ENCODE measurements at regions not wholly inside any gene's neighbourhood (a gene's known extent, or its start where the extent isn't known, plus 50 kb on each side); places are given as distances from the start of the nearest gene placed in this dataset.

DNA sequence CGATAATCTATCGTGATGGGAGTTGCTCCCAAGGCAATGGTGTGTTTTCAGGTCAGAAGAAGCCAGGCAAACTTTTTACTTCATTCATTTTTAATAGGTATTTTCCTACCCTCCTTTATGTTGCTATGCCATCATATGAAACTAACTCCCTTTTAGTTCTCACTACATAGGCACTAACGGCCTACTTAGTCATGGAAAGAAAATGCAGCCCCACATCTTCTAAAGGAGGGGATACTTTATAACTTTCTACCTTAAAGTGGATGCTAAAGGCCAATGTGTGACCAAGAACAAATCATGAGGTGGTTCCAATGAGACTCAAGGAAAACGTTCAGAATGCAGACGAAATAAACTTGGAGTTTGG, 193.8 kb downstream of the FOXA2 start:
- peaks cover 94% of the 10 kb centered on the region for H3K27me3 Mint-ChIP-seq (ENCODE audit: low read depth)
- no peaks in the 10 kb centered on the region for H3K9me3 Mint-ChIP-seq
- H3K4me3 Mint-ChIP-seq, result no peak overlapping the region
- no peaks in the 10 kb centered on the region for H3K36me3 Mint-ChIP-seq (ENCODE audit: low read depth)
- no peak overlapping the region for H3K27ac Mint-ChIP-seq (ENCODE audit: unreplicated experiment)
- TF ChIP-seq, protein P1, sequence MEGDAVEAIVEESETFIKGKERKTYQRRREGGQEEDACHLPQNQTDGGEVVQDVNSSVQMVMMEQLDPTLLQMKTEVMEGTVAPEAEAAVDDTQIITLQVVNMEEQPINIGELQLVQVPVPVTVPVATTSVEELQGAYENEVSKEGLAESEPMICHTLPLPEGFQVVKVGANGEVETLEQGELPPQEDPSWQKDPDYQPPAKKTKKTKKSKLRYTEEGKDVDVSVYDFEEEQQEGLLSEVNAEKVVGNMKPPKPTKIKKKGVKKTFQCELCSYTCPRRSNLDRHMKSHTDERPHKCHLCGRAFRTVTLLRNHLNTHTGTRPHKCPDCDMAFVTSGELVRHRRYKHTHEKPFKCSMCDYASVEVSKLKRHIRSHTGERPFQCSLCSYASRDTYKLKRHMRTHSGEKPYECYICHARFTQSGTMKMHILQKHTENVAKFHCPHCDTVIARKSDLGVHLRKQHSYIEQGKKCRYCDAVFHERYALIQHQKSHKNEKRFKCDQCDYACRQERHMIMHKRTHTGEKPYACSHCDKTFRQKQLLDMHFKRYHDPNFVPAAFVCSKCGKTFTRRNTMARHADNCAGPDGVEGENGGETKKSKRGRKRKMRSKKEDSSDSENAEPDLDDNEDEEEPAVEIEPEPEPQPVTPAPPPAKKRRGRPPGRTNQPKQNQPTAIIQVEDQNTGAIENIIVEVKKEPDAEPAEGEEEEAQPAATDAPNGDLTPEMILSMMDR (conservative IDR thresholded peaks at IDR 0.05), result no peak
- DNase-seq (ENCODE audit: low read depth, low spot score), result no peak
- no peaks in the 10 kb centered on the region for H3K4me1 Mint-ChIP-seq

DNA sequence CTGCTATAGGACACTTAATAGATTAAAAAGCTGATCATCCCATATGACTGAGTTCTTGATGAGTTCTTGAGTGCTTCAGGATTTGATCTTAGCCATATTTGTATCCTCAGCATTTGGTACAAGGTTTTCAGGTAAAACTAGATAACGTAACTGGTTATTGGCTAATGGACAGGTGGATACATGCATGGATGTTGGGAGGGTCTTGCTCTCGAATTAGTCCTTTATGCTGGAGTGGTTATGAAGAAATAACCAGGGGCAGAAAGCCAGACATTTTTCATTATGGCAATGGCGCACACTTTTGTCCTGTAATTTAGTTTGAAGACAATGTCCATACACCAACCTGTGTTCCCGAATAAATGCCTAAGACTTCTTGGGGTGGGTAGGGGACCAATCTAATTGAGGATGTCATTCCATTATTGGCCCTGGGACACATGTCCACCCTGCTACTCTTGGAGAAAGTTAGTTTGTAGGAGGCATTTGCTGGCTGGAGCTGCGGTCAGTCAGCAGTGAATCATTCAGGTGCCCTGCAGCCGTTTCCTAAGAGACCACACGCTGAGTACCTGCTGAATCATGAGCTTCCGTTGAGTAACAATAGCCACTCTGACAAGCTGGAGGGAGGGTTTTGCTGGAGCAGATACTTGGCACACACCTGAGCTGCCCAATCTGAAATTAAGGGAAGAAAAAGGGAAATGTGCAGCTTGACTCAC, 194.4 kb downstream of the FOXA2 start:
- DNase-seq (ENCODE audit: low read depth, low spot score), result no peak
- Mint-ChIP-seq H3K27ac (ENCODE audit: unreplicated experiment) (no peak overlapping the region), H3K4me1 (no peaks in the 10 kb centered on the region), H3K27me3 (ENCODE audit: low read depth) (peaks cover 94% of the 10 kb centered on the region), H3K36me3 (ENCODE audit: low read depth) (no peaks in the 10 kb centered on the region), H3K4me3 (no peak overlapping the region), H3K9me3 (no peaks in the 10 kb centered on the region)
- TF ChIP-seq, protein P1 (conservative IDR thresholded peaks at IDR 0.05), result no peak

GRCh38 chr20:22387452-22387851, 196.9 kb downstream of the FOXA2 start:
- Mint-ChIP-seq H3K36me3 (ENCODE audit: low read depth) (no peaks in the 10 kb centered on the region), H3K27me3 (ENCODE audit: low read depth) (peaks cover 90% of the 10 kb centered on the region), H3K9me3 (no peaks in the 10 kb centered on the region), H3K4me1 (no peaks in the 10 kb centered on the region), H3K27ac (ENCODE audit: unreplicated experiment) (no peak overlapping the region), H3K4me3 (no peak overlapping the region)
- no peak for DNase-seq (ENCODE audit: low read depth, low spot score)
- TF ChIP-seq, protein P1 (conservative IDR thresholded peaks at IDR 0.05), result no peak

DNA sequence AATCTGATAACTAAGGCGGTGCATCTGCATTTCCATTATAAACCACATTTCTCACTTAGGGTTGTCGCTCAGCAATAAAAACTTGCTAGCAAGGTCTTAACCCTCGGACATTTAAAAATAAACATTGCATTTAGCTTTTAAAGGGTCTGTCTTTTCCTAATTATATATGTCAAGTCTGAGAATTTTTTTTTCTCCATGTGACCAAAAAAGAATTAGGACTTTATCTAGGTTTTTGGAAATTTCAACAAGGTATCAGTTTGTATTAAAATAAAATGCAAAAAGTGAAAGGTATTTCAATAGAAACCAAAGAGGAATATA, 198.1 kb downstream of the FOXA2 start:
- TF ChIP-seq, protein P1 (conservative IDR thresholded peaks at IDR 0.05), result no peak
- H3K36me3 Mint-ChIP-seq (ENCODE audit: low read depth), result no peaks in the 10 kb centered on the region
- H3K4me1 Mint-ChIP-seq, result no peaks in the 10 kb centered on the region
- H3K27ac Mint-ChIP-seq (ENCODE audit: unreplicated experiment), result no peak overlapping the region
- no peak overlapping the region for H3K4me3 Mint-ChIP-seq
- peaks cover 95% of the 10 kb centered on the region for H3K27me3 Mint-ChIP-seq (ENCODE audit: low read depth)
- H3K9me3 Mint-ChIP-seq, result no peaks in the 10 kb centered on the region
- DNase-seq (ENCODE audit: low read depth, low spot score), result no peak

- no peaks in the 10 kb centered on the region for H3K36me3 Mint-ChIP-seq (ENCODE audit: low read depth)
- DNase-seq (ENCODE audit: low read depth, low spot score), result no peak
- no peaks in the 10 kb centered on the region for H3K9me3 Mint-ChIP-seq
- peaks cover 92% of the 10 kb centered on the region for H3K27me3 Mint-ChIP-seq (ENCODE audit: low read depth)
- H3K27ac Mint-ChIP-seq (ENCODE audit: unreplicated experiment), result no peak overlapping the region
- no peak overlapping the region for H3K4me3 Mint-ChIP-seq
- H3K4me1 Mint-ChIP-seq, result no peaks in the 10 kb centered on the region
- TF ChIP-seq, protein P1 (conservative IDR thresholded peaks at IDR 0.05), result no peak
These were observed 198.6 kb downstream of the FOXA2 start for GRCh38 chr20:22385602-22386305.

All from neural crest cell (in vitro differentiated cells).